ENCODE measurements at regions not wholly inside any gene's neighbourhood (a gene's known extent, or its start where the extent isn't known, plus 50 kb on each side); places are given as distances from the start of the nearest gene placed in this dataset.

- TF ChIP-seq CTCF (conservative IDR thresholded peaks at IDR 0.05; ENCODE audit: low read length), result no peak
- H3K4me3 ChIP-seq (ENCODE audit: low read length), result peak overlapping the region; percentile 5; the same call in 1 of the 2 replicates
- peak; percentile 29 for DNase-seq (ENCODE audit: low read depth)
These were observed 696.1 kb upstream of the TMEM132C start for GRCh38 chr12:127570793-127571360.

- TF ChIP-seq CTCF (conservative IDR thresholded peaks at IDR 0.05; ENCODE audit: low read length), result no peak
- no peak overlapping the region for H3K4me3 ChIP-seq (ENCODE audit: low read length)
- no peak for DNase-seq (ENCODE audit: low read depth)
These were observed 695.4 kb upstream of the TMEM132C start for GRCh38 chr12:127571578-127571977.

GRCh38 chr12:127579446-127579845 is 687.5 kb upstream of the TMEM132C start:
- TF ChIP-seq CTCF (conservative IDR thresholded peaks at IDR 0.05; ENCODE audit: low read length), result no peak
- H3K4me3 ChIP-seq (ENCODE audit: low read length), result no peak overlapping the region
- DNase-seq (ENCODE audit: low read depth), result peak; percentile 66

GRCh38 chr12:127582074-127582473 is 684.9 kb upstream of the TMEM132C start:
- peak; percentile 16 for DNase-seq (ENCODE audit: low read depth)
- H3K4me3 ChIP-seq (ENCODE audit: low read length), result no peak overlapping the region
- no peak for TF ChIP-seq CTCF (conservative IDR thresholded peaks at IDR 0.05; ENCODE audit: low read length)

- no peak for TF ChIP-seq CTCF (conservative IDR thresholded peaks at IDR 0.05; ENCODE audit: low read length)
- no peak overlapping the region for H3K4me3 ChIP-seq (ENCODE audit: low read length)
- DNase-seq (ENCODE audit: low read depth), result peak; percentile 16
These were observed 683.9 kb upstream of the TMEM132C start for GRCh38 chr12:127583041-127583440.

- no peak for TF ChIP-seq CTCF (conservative IDR thresholded peaks at IDR 0.05; ENCODE audit: low read length)
- DNase-seq (ENCODE audit: low read depth), result peak; percentile 95
- H3K4me3 ChIP-seq (ENCODE audit: low read length), result no peak overlapping the region
These were observed 678.7 kb upstream of the TMEM132C start for GRCh38 chr12:127588249-127588648.

GRCh38 chr12:127589541-127589940 is 677.4 kb upstream of the TMEM132C start:
- no peak overlapping the region for H3K4me3 ChIP-seq (ENCODE audit: low read length)
- no peak for TF ChIP-seq CTCF (conservative IDR thresholded peaks at IDR 0.05; ENCODE audit: low read length)
- DNase-seq (ENCODE audit: low read depth), result no peak

Measured in AG10803 (cell line).